PC-3 (cell line): ENCODE measurements at regions not wholly inside any gene's neighbourhood (a gene's known extent, or its start where the extent isn't known, plus 50 kb on each side); places are given as distances from the start of the nearest gene placed in this dataset.

Experiments used
- EZH2 ChIP-seq: fragments of 300-600 bp; sonication (generic); IDR thresholded peaks from one replicate; pipeline ENCODE4 v1.6.1; 2017; ENCODE audit warnings: antibody characterized with exemption, mild to moderate bottlenecking, low read length; ENCODE audit not compliant: unreplicated experiment
- TF ChIP-seq, protein P1 (sequence below): fragments of 300-600 bp; sonication (generic); conservative IDR thresholded peaks from 2 replicates; pipeline ENCODE4 v1.5.1; 2017; ENCODE audit warnings: antibody characterized with exemption, low read depth, mild to moderate bottlenecking, low read length

DNA sequence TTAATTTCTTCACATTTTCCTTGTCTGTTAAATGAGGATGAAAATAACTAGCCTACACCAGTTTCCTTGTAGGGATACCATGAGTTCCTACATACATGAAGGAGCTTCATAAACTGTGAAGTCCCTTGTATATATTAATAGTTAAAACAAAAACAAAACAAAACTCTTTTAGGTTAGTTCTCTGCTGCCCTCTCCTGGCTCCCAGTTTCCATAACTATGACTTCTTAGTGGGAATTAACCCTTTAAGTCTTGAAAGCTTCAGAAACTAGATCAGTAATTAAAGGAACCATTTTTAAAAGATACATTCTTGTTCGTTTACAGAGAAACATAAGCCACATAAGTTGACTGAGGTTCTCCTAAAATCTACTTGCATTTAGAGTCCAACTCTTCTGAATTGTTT is 500.0 kb upstream of the C9orf72 start:
- no peak for TF ChIP-seq EZH2
- TF ChIP-seq, protein P1, sequence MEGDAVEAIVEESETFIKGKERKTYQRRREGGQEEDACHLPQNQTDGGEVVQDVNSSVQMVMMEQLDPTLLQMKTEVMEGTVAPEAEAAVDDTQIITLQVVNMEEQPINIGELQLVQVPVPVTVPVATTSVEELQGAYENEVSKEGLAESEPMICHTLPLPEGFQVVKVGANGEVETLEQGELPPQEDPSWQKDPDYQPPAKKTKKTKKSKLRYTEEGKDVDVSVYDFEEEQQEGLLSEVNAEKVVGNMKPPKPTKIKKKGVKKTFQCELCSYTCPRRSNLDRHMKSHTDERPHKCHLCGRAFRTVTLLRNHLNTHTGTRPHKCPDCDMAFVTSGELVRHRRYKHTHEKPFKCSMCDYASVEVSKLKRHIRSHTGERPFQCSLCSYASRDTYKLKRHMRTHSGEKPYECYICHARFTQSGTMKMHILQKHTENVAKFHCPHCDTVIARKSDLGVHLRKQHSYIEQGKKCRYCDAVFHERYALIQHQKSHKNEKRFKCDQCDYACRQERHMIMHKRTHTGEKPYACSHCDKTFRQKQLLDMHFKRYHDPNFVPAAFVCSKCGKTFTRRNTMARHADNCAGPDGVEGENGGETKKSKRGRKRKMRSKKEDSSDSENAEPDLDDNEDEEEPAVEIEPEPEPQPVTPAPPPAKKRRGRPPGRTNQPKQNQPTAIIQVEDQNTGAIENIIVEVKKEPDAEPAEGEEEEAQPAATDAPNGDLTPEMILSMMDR, result peak; percentile 62
